Testis (tissue), 2 donors: ENCODE measurements at regions not wholly inside any gene's neighbourhood (a gene's known extent, or its start where the extent isn't known, plus 50 kb on each side); places are given as distances from the start of the nearest gene placed in this dataset.

Experiments
- CTCF ChIP-seq, 3 experiments: fragments of 450-650 bp in 2 of 3; fragments of 200-600 bp in 1 of 3; sonication (generic) in 1 of 3; IDR thresholded peaks; one replicate each; pipeline ENCODE4 v1.5.1; 2016 to 2019; ENCODE audit warnings: antibody characterized with exemption in 3 of 3, mild to moderate bottlenecking in 2 of 3, moderate library complexity in 1 of 3
- POLR2A ChIP-seq: fragments of 450-650 bp; IDR thresholded peaks from one replicate; pipeline ENCODE4 v1.6.1; 2017; ENCODE audit warnings: antibody characterized with exemption, mild to moderate bottlenecking, moderate library complexity

DNA sequence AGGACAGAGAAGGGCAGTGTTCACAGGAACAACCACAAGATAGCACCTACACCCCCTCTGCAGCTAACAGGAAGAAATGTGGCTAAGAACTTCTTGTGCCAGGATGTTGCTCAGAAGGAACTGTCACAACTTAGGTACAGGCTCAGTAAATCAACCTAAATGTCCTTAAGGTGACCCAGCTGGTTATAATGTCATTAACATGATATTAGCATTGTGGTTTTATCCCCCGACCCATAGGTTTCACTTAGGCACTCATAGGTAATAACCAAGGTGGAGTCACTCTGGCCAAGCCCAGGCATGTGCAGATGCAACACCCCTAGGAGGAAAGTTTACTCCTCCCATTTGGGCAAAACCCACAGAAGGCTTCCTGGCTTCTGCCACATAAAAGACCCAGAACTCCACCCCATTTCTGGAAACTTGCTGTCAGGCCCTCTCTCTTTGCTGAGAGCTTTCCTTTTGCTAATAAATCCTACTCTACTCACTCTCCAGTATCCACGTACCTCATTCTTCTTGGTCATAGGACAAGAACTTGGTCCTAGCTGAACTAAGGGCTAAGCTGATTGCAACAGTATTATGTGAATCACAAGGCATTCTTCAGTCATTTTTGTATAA, 951.3 kb downstream of the SLITRK5 start:
- TF ChIP-seq CTCF (IDR thresholded peaks at IDR 0.05) (no peak), POLR2A (no peak)
